ENCODE measurements at regions not wholly inside any gene's neighbourhood (a gene's known extent, or its start where the extent isn't known, plus 50 kb on each side); places are given as distances from the start of the nearest gene placed in this dataset.

DNA sequence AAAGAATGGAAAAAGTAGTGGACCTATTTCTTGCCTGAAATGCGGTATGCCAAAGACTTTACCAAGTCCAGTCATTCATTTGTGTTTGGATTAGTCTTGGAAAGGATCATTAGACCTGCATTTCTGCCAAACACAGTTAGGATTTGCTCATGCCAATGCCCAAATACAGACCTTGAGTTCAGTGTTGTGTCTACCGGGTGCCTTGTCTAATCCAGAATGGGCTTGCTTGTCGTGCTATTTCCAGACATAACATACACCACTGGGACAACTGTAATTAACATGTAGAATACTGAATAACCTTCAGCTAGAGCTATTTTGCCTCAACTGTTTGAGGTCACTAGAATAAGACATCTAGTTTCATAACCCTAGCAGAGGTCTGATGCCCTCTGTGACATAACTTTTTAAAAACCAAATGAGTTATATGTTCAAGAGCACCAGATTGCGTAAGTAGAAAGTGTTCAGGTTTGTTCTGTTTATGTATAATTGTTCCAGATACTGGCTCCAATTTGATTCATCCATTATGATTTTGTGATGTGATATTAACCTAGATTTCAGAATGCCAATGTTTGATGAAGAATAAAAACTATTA lies 145.3 kb upstream of the DPH6 start:
- TF ChIP-seq ZNF629 (tag by site-specific recombination; IDR thresholded peaks at IDR 0.05) (no peak), ZNF658 (tag by site-specific recombination; IDR thresholded peaks at IDR 0.05) (no peak), ZNF514 (tag by site-specific recombination; IDR thresholded peaks at IDR 0.05) (no peak)
- TF ChIP-seq, protein P1, sequence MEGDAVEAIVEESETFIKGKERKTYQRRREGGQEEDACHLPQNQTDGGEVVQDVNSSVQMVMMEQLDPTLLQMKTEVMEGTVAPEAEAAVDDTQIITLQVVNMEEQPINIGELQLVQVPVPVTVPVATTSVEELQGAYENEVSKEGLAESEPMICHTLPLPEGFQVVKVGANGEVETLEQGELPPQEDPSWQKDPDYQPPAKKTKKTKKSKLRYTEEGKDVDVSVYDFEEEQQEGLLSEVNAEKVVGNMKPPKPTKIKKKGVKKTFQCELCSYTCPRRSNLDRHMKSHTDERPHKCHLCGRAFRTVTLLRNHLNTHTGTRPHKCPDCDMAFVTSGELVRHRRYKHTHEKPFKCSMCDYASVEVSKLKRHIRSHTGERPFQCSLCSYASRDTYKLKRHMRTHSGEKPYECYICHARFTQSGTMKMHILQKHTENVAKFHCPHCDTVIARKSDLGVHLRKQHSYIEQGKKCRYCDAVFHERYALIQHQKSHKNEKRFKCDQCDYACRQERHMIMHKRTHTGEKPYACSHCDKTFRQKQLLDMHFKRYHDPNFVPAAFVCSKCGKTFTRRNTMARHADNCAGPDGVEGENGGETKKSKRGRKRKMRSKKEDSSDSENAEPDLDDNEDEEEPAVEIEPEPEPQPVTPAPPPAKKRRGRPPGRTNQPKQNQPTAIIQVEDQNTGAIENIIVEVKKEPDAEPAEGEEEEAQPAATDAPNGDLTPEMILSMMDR (tag by site-specific recombination; IDR thresholded peaks at IDR 0.05): no peak
- TF ChIP-seq, protein P2, sequence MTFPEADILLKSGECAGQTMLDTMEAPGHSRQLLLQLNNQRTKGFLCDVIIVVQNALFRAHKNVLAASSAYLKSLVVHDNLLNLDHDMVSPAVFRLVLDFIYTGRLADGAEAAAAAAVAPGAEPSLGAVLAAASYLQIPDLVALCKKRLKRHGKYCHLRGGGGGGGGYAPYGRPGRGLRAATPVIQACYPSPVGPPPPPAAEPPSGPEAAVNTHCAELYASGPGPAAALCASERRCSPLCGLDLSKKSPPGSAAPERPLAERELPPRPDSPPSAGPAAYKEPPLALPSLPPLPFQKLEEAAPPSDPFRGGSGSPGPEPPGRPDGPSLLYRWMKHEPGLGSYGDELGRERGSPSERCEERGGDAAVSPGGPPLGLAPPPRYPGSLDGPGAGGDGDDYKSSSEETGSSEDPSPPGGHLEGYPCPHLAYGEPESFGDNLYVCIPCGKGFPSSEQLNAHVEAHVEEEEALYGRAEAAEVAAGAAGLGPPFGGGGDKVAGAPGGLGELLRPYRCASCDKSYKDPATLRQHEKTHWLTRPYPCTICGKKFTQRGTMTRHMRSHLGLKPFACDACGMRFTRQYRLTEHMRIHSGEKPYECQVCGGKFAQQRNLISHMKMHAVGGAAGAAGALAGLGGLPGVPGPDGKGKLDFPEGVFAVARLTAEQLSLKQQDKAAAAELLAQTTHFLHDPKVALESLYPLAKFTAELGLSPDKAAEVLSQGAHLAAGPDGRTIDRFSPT (tag by site-specific recombination; IDR thresholded peaks at IDR 0.05): no peak
- TF ChIP-seq, protein P3, sequence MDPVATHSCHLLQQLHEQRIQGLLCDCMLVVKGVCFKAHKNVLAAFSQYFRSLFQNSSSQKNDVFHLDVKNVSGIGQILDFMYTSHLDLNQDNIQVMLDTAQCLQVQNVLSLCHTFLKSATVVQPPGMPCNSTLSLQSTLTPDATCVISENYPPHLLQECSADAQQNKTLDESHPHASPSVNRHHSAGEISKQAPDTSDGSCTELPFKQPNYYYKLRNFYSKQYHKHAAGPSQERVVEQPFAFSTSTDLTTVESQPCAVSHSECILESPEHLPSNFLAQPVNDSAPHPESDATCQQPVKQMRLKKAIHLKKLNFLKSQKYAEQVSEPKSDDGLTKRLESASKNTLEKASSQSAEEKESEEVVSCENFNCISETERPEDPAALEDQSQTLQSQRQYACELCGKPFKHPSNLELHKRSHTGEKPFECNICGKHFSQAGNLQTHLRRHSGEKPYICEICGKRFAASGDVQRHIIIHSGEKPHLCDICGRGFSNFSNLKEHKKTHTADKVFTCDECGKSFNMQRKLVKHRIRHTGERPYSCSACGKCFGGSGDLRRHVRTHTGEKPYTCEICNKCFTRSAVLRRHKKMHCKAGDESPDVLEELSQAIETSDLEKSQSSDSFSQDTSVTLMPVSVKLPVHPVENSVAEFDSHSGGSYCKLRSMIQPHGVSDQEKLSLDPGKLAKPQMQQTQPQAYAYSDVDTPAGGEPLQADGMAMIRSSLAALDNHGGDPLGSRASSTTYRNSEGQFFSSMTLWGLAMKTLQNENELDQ (tag by site-specific recombination; IDR thresholded peaks at IDR 0.05; ENCODE audit: low read depth): no peak

Data from HEK293 (cell line).